Thyroid gland (tissue), 4 donors: ENCODE measurements at regions not wholly inside any gene's neighbourhood (a gene's known extent, or its start where the extent isn't known, plus 50 kb on each side); places are given as distances from the start of the nearest gene placed in this dataset.

Experiments
- DNase-seq, 2 donors: peaks; one replicate each; pipeline ENCODE4 v3.0.0-alpha.2; 2019
- H3K27ac ChIP-seq, 3 donors: fragments of 200-600 bp; sonication (generic); 1 replicate in 2 of 3; 2 replicates in 1 of 3; pipeline ENCODE4 v1.5.1; 2016 to 2019; ENCODE audit warnings: mild to moderate bottlenecking in 1 of 3, moderate library complexity in 1 of 3
- H3K27me3 ChIP-seq: fragments of 200-600 bp; sonication (generic); one replicate; pipeline ENCODE4 v1.5.1; 2019
- H3K36me3 ChIP-seq, 2 donors: fragments of 200-600 bp; sonication (generic); one replicate each; pipeline ENCODE4 v1.5.1; 2016 to 2019
- H3K4me1 ChIP-seq, 2 donors: fragments of 200-600 bp; sonication (generic); one replicate each; pipeline ENCODE4 v1.5.1; 2017 to 2019
- H3K4me3 ChIP-seq, 3 donors: fragments of 200-600 bp; sonication (generic); replicated peaks in 1 of 3; 1 replicate in 2 of 3; 2 replicates in 1 of 3; pipeline ENCODE4 v1.5.1; 2016; ENCODE audit warnings: mild to moderate bottlenecking in 1 of 3
- H3K9me3 ChIP-seq: fragments of 200-600 bp; sonication (generic); one replicate; pipeline ENCODE4 v1.5.1; 2017
- POLR2A ChIP-seq, 2 donors: fragments of 450-650 bp; IDR thresholded peaks; one replicate each; pipeline ENCODE4 v1.6.1; 2017; ENCODE audit warnings: antibody characterized with exemption in 2 of 2, mild to moderate bottlenecking in 2 of 2, moderate library complexity in 1 of 2
- WGBS, 2 donors: methylation state at CpG; one replicate each; pipeline ENCODE4 v1.1.5; 2017; 5-methylcytosine and 5-hydroxymethylcytosine counted together
- intact Hi-C: fragments of 100-400 bp; cut with DNase I; formaldehyde crosslinking; loops from one replicate; pipeline ENCODE4 v1.15.1; 2023
- TF ChIP-seq, protein P1 (sequence below), 6 experiments: fragments of 200-600 bp in 3 of 6; fragments of 450-650 bp in 3 of 6; sonication (generic) in 3 of 6; IDR thresholded peaks; one replicate each; pipeline ENCODE4 v1.5.1; 2016 to 2019; ENCODE audit warnings: antibody characterized with exemption in 6 of 6, mild to moderate bottlenecking in 2 of 6, inconsistent platforms in 1 of 6, moderate library complexity in 1 of 6

DNA sequence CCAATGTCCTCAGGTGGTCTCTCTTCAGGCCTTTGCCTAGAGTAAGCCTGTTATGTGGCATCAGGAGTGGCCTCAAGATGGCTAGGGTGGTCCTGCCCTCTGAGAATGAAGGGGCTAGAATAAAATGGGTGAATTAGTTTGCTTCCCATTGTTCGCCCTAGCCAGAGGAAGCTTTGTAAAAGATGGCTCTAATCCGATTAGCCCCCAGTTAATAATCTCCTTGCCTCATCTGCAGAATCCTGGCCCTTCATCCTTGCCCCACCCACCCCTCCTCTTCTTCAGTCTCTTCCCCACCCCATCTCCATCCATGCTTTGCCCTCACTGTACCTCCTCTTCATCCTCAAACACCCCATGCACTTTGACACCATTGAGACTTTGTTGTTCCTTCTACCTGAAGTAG, 57.4 kb upstream of the LGALSL start:
- Histone ChIP-seq H3K27ac (no peak overlapping the region), H3K9me3 (no peaks in the 10 kb centered on the region), H3K36me3 (no peaks in the 10 kb centered on the region), H3K27me3 (no peaks in the 10 kb centered on the region), H3K4me3 (no peak overlapping the region), H3K4me1 (peaks cover 12 to 21% of the 10 kb centered on the region in 2 donors)
- 79 to 95% methylated on average over 2 of the region's 2 CpGs for WGBS, 2 donors
- no peak for DNase-seq
- intact Hi-C loops, result loop anchor here (5.0 kb wide), 1 partner anchor 46 kb away; no protein-coding TSS in a partner anchor
- no peak for TF ChIP-seq POLR2A (IDR thresholded peaks at IDR 0.05)
- TF ChIP-seq, protein P1, sequence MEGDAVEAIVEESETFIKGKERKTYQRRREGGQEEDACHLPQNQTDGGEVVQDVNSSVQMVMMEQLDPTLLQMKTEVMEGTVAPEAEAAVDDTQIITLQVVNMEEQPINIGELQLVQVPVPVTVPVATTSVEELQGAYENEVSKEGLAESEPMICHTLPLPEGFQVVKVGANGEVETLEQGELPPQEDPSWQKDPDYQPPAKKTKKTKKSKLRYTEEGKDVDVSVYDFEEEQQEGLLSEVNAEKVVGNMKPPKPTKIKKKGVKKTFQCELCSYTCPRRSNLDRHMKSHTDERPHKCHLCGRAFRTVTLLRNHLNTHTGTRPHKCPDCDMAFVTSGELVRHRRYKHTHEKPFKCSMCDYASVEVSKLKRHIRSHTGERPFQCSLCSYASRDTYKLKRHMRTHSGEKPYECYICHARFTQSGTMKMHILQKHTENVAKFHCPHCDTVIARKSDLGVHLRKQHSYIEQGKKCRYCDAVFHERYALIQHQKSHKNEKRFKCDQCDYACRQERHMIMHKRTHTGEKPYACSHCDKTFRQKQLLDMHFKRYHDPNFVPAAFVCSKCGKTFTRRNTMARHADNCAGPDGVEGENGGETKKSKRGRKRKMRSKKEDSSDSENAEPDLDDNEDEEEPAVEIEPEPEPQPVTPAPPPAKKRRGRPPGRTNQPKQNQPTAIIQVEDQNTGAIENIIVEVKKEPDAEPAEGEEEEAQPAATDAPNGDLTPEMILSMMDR (IDR thresholded peaks at IDR 0.05), result no peak

DNA sequence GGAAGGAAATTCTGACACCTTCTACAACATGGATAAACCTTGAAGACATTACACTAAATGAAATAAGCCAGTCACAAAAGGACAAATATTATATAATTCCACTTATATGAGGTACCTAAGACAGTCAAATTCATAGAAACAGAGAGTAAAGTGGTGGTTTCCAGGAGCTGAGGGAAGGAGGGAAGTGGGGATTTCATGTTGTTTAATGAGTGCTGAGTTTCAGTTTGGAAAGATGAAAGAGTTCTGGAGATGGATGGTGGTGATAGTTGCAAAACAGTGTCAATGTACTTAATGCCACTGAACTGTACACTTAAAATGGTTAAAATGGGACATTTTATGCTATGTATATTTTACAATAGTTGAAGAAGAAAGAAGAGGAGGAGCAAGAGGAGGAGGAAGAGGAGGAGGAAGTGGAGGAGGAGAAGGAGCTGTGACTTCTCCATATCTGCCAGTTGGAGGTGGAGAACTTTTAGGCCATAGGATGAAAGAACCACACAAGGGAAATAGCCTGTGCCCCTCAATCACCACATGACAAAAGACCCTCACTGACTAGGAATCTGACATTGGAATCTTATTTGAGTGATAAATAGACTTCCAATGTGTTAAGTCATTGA, 55.3 kb upstream of the LGALSL start:
- no peaks in the 10 kb centered on the region for H3K9me3 ChIP-seq
- H3K27ac ChIP-seq, result no peak overlapping the region
- H3K36me3 ChIP-seq, result no peaks in the 10 kb centered on the region
- no peak for DNase-seq
- TF ChIP-seq, protein P1 (IDR thresholded peaks at IDR 0.05), result no peak
- TF ChIP-seq POLR2A (IDR thresholded peaks at IDR 0.05), result no peak
- H3K4me3 ChIP-seq, result no peak overlapping the region
- H3K27me3 ChIP-seq, result no peaks in the 10 kb centered on the region
- intact Hi-C loops, result loop anchor here (5.0 kb wide), 1 partner anchor 44 kb away; no protein-coding TSS in a partner anchor
- peaks cover 29 to 36% of the 10 kb centered on the region in 2 donors for H3K4me1 ChIP-seq

DNA sequence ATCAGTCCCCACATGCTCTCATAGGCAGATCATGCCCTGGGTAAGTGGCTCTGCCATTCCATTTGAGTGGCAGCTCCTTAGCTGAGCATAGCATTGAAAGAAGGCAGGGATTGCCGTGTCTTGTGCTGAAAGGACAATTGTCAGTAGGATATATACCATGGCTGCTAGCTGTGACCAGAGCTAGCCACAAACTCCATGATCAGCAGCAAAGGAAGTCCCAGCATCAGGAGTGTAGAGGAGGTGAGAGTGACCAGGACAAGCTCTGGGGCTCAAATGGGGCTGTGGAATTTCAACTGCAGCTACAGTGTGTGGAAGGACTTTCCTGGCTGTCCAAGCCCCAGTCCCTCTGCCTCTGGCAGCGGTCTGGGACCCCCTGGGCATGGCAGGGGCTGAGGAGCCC, 54.4 kb upstream of the LGALSL start:
- Histone ChIP-seq H3K9me3 (no peaks in the 10 kb centered on the region), H3K4me1 (peaks cover 38 to 45% of the 10 kb centered on the region in 2 donors)
- TF ChIP-seq POLR2A (IDR thresholded peaks at IDR 0.05), result no peak
- TF ChIP-seq, protein P1 (IDR thresholded peaks at IDR 0.05), result no peak

DNA sequence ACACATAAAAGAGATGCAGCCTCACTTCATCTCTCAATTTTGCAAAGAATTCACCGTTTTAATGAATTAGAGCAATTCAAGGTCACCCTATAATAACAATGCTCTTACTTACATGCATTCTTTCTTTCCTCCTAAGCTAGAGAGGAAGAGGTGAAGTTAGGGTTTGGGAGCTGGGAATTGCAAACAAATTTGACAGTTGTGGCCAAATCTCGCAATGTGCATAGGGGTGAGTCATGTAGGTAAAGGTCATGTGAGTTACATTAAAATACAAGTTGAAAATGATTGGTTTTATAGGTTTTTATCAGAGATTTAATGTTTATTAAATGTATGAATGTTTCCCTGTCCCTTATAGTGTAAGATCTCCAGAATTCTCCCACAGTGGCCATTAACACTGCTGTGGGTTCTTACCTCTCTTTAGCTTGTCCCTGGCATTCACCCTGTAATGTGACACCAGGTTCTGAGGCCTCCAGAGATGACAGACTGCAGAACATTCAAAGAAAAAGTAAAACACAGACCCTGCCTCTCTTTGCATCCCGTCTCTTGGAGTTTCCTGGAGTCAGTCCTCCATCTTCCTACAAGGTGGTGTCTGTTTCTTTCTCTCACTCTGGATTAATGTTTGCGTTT, 53.7 kb upstream of the LGALSL start:
- Histone ChIP-seq H3K4me3 (no peak overlapping the region), H3K27me3 (no peaks in the 10 kb centered on the region), H3K36me3 (no peaks in the 10 kb centered on the region), H3K4me1 (peaks cover 42 to 52% of the 10 kb centered on the region in 2 donors), H3K27ac (peak overlapping the region in 2 of 3 donors; percentile 59 to 70), H3K9me3 (no peaks in the 10 kb centered on the region)
- DNase-seq, result no peak
- intact Hi-C loops, result no loop called here
- 90 to 91% methylated on average over 4 of the region's 4 CpGs for WGBS, 2 donors
- TF ChIP-seq, protein P1 (IDR thresholded peaks at IDR 0.05), result no peak
- no peak for TF ChIP-seq POLR2A (IDR thresholded peaks at IDR 0.05)

More for the DNA sequence above, 54.4 kb upstream of the LGALSL start:
- DNase-seq, result no peak
- Histone ChIP-seq H3K36me3 (no peaks in the 10 kb centered on the region), H3K4me3 (no peak overlapping the region), H3K27ac (no peak overlapping the region), H3K27me3 (no peaks in the 10 kb centered on the region)
- WGBS, 2 donors, result 96 to 100% methylated on average over 2 of the region's 2 CpGs
- intact Hi-C loops, result loop anchor here (5.0 kb wide), 1 partner anchor 43 kb away; no protein-coding TSS in a partner anchor
